HEK293 (cell line): ENCODE measurements at regions not wholly inside any gene's neighbourhood (a gene's known extent, or its start where the extent isn't known, plus 50 kb on each side); places are given as distances from the start of the nearest gene placed in this dataset.
"Not testable (repeated sequence)": the region's sequence is repeated elsewhere in the genome, so short reads cannot be mapped to it uniquely, and the experiment has no call there.

Source experiments
- CTCF ChIA-PET: fragments of 350-600 bp; formaldehyde crosslinking; extraction: SDS; loops from one replicate; lab custom pipeline; 2021; ENCODE audit warnings: antibody characterized with exemption; lab: Yijun Ruan, JAX
- POLR2A ChIA-PET: fragments of 300-600 bp; formaldehyde crosslinking; extraction: SDS; loops from one replicate; lab custom pipeline; 2020; ENCODE audit warnings: antibody characterized with exemption, inconsistent platforms; lab: Yijun Ruan, JAX
- H3K27ac ChIP-seq: fragments of 200-500 bp; sonication (Bioruptor generic); 2 replicates; pipeline ENCODE4 v1.5.1; 2014; ENCODE audit warnings: low read depth, low read length, control low read depth, inconsistent platforms; ENCODE audit errors: extremely low read depth
- H3K36me3 ChIP-seq, 2 experiments: fragments of 200-500 bp in 1 of 2; sonication (Bioruptor generic) in 1 of 2; 1 replicate in 1 of 2; 2 replicates in 1 of 2; pipeline ENCODE4 v1.5.1; 2014 to 2017; ENCODE audit warnings: inconsistent platforms in 2 of 2, low read length in 2 of 2; ENCODE audit not compliant: control insufficient read depth in 2 of 2, insufficient read depth in 1 of 2
- H3K4me1 ChIP-seq: fragments of 200-500 bp; sonication (Bioruptor generic); 2 replicates; pipeline ENCODE4 v1.5.1; 2014; ENCODE audit warnings: mild to moderate bottlenecking, low read length, inconsistent platforms; ENCODE audit not compliant: control insufficient read depth, insufficient read depth
- H3K4me3 ChIP-seq: 2 replicates; pipeline ENCODE4 v1.5.1; 2011; ENCODE audit warnings: low read depth, mild to moderate bottlenecking, control low read depth, low read length, moderate library complexity
- H3K9me3 ChIP-seq: fragments of 200-500 bp; sonication (Bioruptor generic); 2 replicates; pipeline ENCODE4 v1.5.1; 2014; ENCODE audit warnings: low read depth, low read length, inconsistent platforms; ENCODE audit not compliant: control insufficient read depth, insufficient read depth
- OVOL3 ChIP-seq: fragments of 450-650 bp; formaldehyde crosslinking; IDR thresholded peaks from 2 replicates; pipeline ENCODE4 v1.5.1; 2016; ENCODE audit warnings: missing biosample characterization, missing genetic modification characterization
- ZFP41 ChIP-seq: fragments of 450-650 bp; formaldehyde crosslinking; IDR thresholded peaks from 2 replicates; pipeline ENCODE4 v1.5.1; 2016; ENCODE audit warnings: missing biosample characterization, missing genetic modification characterization, borderline replicate concordance
- ZNF654 ChIP-seq: fragments of 450-650 bp; formaldehyde crosslinking; IDR thresholded peaks from 2 replicates; pipeline ENCODE4 v1.5.1; 2016; ENCODE audit warnings: low read depth, missing biosample characterization, missing genetic modification characterization

GRCh38 chr2:106257135-106257534 lies 63.0 kb upstream of the UXS1 start:
- POLR2A ChIA-PET: no interaction called here
- Histone ChIP-seq H3K9me3 (no peaks in the 10 kb centered on the region), H3K4me3 (no peak overlapping the region), H3K4me1 (no peaks in the 10 kb centered on the region), H3K27ac (no peak overlapping the region), H3K36me3 (no peaks in the 10 kb centered on the region)
- CTCF ChIA-PET: interaction anchor here (0.6 kb wide), 2 partner anchors 764 to 969 kb away, joined by 3 to 5 read pairs; no protein-coding TSS in a partner anchor
- TF ChIP-seq ZFP41 (tag by site-specific recombination) (no peak), OVOL3 (no peak)

- CTCF ChIA-PET: interaction anchor here (1.2 kb wide), 1 partner anchor 145 kb away, joined by 3 read pairs; no protein-coding TSS in a partner anchor
- H3K4me1 ChIP-seq, H3K4me3 ChIP-seq, H3K36me3 ChIP-seq, H3K27ac ChIP-seq, POLR2A ChIA-PET, H3K9me3 ChIP-seq: not testable (repeated sequence)
Observed at GRCh38 chr2:106249157-106249828, 55.2 kb upstream of the UXS1 start.

- not testable (repeated sequence) for H3K4me1 ChIP-seq, H3K36me3 ChIP-seq, H3K9me3 ChIP-seq
- CTCF ChIA-PET: interaction anchor here (1.2 kb wide), 1 partner anchor 145 kb away, joined by 3 read pairs; no protein-coding TSS in a partner anchor
- TF ChIP-seq ZNF654 (tag by site-specific recombination): peak; percentile 12; the same call in 1 of the 2 replicates
- TF ChIP-seq, all 188 proteins: peak for 1; not testable (repeated sequence) for 187
- H3K27ac ChIP-seq, POLR2A ChIA-PET, H3K4me3 ChIP-seq: not testable (repeated sequence)
Observed at GRCh38 chr2:106248548-106249151, 54.5 kb upstream of the UXS1 start.
